ENCODE measurements at regions not wholly inside any gene's neighbourhood (a gene's known extent, or its start where the extent isn't known, plus 50 kb on each side); places are given as distances from the start of the nearest gene placed in this dataset.

DNA sequence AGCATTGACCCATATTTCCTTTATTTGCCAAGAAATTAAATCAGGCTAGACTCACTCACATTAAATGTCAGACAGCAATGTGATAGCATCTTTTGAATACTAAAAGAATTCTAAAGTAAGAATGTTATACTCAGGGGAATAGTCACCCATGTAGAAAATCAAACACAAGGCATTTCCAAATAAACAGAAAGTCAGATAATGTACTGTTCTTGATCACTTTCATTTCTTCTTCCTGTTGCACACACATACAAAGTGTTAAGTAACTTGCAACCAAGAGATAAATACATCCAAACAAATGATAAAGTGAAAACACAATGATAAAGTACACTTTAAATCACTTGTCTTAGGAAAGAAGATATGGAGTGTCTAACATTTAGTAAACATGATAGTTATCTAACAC is 1366.6 kb upstream of the MIR17HG start:
- TF ChIP-seq, protein P1, sequence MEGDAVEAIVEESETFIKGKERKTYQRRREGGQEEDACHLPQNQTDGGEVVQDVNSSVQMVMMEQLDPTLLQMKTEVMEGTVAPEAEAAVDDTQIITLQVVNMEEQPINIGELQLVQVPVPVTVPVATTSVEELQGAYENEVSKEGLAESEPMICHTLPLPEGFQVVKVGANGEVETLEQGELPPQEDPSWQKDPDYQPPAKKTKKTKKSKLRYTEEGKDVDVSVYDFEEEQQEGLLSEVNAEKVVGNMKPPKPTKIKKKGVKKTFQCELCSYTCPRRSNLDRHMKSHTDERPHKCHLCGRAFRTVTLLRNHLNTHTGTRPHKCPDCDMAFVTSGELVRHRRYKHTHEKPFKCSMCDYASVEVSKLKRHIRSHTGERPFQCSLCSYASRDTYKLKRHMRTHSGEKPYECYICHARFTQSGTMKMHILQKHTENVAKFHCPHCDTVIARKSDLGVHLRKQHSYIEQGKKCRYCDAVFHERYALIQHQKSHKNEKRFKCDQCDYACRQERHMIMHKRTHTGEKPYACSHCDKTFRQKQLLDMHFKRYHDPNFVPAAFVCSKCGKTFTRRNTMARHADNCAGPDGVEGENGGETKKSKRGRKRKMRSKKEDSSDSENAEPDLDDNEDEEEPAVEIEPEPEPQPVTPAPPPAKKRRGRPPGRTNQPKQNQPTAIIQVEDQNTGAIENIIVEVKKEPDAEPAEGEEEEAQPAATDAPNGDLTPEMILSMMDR (IDR thresholded peaks at IDR 0.05), result no peak
- TF ChIP-seq POLR2AphosphoS5 (IDR thresholded peaks at IDR 0.05), result no peak
- no peak for TF ChIP-seq POLR2A (IDR thresholded peaks at IDR 0.05)
